ENCODE measurements at regions not wholly inside any gene's neighbourhood (a gene's known extent, or its start where the extent isn't known, plus 50 kb on each side); places are given as distances from the start of the nearest gene placed in this dataset.

DNA sequence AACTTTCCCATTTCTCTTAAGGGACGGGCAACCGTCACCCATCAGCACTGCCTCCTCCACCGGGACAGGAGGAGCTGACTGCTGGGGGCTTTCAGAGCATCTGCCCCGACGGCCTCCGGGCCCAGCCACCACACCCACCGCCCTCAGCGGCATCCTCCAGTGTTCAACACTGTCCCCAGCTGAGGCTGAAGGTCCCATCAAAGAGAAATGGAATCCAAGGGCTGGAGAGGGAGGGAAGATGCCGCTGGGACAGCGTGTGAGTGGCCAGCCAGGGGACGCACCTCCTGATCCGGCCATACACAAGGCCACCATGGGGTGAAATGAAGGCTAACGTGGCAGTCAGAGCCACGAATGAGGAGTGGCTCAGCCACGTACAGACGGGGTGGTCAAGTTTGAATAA is 153.6 kb upstream of the PPP2R2D start:
- DNase-seq (ENCODE audit: low read depth): no peak

DNA sequence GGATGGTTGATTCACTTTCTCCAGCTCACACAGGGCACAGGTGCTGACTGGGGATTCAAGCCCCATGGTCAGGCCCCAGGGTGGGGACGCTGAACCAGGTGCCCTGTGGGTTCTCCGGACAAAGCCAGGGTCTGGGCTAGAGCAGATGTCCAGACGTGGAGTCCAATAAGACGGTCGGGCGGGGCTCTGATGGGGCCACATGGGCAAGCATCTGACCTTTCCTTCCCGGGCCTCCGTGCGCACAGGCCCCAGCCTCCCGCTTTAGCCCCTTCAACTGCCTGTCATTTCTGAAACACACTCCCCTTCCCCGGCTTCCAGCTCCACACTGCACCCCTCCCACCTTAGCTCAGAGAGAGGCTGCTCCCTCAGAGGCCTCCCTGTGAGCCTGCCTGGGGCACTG is 153.0 kb upstream of the PPP2R2D start:
- no peak for DNase-seq (ENCODE audit: low read depth)

- no peak for DNase-seq (ENCODE audit: low read depth)
Observed at GRCh38 chr10:131748191-131748590, 152.6 kb upstream of the PPP2R2D start.

DNA sequence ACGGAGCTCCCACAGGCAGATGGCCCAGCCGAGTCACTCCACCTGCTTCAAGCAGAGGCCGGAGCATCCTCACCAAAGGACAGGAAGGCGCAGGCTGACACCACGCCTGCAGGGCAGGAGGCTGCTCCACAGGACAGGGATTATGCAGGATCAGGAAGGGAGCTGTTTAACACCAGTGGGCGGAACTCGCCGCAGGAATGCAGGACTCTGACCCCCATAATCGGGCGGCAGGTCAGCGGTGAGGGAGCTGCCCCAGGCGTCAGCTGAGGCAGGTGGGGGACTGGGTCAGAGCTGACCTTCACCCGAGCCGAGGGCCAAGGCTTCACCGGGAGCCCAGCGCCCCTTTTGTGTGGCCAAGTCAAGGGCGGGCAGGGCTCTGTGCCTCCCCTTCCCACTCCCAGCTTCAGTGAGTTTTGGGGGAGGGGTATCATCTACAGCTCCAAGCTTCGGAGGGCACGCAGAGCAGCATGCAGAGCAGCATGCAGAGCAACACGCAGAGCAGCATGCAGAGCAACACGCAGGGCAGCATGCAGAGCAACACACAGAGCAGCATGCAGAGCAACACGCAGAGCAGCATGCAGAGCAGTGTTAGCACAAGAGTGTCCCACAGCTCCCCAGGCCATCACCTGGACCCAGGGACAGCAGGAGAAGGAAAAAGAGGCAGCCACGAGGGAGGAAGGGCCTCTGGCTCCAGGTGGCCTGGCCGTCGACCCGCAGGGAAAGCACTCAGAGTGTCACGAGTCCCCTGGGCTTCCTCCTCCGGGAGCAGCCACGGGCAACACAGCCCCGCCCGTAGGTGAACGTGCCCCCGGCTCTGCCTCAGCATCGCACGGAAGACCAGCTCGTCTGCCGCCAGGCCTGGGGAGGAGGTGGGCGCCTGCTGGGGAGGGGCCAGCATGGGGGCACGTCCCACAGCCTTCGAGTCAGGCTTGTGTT is 151.7 kb upstream of the PPP2R2D start:
- DNase-seq (ENCODE audit: low read depth): no peak

- no peak for DNase-seq (ENCODE audit: low read depth)
Observed at GRCh38 chr10:131749767-131750142, 151.1 kb upstream of the PPP2R2D start.

DNA sequence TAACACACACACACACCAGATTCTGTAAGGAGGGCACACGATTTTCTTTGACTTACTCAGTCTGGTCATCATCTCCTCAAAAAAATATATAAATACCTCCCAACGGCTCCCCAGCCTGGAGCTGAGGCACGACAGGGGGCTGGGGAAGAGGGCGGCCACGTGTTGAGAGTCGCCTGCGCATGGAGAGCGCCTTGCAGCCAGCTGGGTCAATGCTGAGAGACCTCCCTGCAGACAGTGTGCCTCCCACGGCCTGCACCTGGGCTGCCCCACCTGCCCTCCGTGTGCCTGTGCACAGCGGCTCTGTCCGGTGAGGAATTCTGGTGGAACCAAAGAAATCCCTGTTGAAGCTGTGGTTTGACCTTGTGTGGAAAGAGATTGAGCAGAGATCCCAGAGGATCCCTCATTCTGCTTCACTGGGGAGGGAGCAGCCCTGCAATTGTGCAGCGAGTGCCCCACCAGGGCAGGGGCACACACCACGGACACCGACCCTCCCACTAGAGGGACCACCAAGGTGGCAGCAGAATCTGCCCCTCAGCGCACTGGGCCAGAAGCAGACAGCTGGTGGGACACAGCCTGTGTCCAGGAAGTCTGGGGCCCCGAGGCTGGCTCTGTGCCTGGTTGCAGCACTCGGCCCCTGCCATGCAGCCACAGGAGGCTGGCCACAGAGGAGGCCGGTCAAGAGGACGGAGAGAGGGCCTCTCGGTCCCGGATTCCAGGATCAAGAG is 150.5 kb upstream of the PPP2R2D start:
- no peak for DNase-seq (ENCODE audit: low read depth)

GRCh38 chr10:131750973-131751826 is 149.6 kb upstream of the PPP2R2D start:
- no peak for DNase-seq (ENCODE audit: low read depth)

GRCh38 chr10:131751827-131752775 is 148.7 kb upstream of the PPP2R2D start:
- no peak for DNase-seq (ENCODE audit: low read depth)

DNA sequence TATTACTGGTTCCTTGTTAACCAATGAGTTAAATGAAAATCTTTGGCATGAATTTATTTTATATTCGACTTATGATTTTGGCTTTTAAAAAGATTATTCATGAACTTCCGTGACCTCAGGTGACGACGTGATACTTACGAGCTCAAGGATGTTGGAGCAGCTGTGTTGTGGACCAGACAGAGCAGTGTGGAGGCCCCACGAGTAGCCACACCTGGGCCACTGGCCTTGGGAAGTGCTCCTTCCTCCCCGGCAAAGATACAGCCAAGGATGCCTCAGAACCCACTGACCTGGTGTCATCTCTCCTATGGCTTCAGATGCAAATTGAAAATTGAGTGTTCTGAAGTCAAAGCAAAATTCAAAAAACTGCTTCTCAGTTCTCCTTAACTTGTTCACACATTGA is 147.5 kb upstream of the PPP2R2D start:
- no peak for DNase-seq (ENCODE audit: low read depth)

- no peak for DNase-seq (ENCODE audit: low read depth)
Observed at GRCh38 chr10:131755200-131755599, 145.6 kb upstream of the PPP2R2D start.

DNA sequence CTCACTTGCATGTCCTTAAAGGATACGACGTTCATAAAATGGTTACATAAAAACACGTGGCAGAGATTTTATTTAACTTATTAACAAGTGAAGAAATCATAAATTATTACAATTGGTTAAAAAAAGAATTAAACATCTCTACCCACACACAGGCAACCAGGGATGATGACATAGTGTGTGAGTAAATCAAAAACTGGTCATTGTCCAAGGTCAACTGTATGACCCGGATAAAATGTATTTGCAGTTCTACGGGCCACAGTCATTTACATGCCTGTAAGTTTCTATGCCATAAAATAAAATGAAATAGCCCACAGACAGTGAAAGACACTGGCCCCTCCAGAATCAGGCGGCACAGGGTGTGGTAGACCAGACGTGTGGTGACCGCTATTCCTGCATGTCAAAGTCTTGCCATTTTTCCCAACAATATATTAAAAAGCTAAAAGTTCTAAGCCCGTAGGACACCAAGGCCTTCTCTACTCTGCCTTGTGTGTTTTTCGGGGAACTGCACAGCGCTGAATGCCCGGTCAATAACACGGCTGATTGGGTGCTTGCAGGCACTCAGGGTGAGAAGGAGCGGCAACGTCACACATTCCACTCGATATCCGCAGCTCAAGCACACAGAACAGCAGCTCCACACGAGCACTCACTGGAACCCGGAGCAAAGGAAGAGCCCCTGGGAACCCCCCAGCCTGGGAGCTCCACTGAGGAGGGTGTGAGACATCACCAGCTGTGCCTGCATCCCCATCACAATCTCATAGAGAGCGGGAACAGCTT is 143.3 kb upstream of the PPP2R2D start:
- no peak for DNase-seq (ENCODE audit: low read depth)

- no peak for DNase-seq (ENCODE audit: low read depth)
Observed at GRCh38 chr10:131758062-131758938, 142.5 kb upstream of the PPP2R2D start.

DNA sequence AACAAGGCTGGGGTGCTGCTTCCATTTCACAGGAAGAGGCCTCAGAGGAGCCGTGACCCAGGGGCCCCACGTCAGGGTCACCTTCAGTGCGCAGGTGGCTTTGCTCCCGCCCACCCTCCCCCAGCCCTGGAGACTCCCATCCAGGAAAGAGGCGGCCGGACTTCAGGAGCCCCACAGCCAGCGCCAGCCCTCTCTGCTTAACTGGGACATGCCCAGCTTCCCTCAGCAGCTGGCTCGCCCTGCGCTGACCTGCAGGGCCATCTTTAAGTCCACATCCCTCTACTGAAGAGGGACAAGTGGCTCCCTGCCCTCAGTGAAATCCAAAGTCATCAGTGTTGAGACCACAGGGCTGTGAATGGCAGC is 141.9 kb upstream of the PPP2R2D start:
- DNase-seq (ENCODE audit: low read depth): no peak

GRCh38 chr10:131759347-131759746 is 141.5 kb upstream of the PPP2R2D start:
- no peak for DNase-seq (ENCODE audit: low read depth)

DNA sequence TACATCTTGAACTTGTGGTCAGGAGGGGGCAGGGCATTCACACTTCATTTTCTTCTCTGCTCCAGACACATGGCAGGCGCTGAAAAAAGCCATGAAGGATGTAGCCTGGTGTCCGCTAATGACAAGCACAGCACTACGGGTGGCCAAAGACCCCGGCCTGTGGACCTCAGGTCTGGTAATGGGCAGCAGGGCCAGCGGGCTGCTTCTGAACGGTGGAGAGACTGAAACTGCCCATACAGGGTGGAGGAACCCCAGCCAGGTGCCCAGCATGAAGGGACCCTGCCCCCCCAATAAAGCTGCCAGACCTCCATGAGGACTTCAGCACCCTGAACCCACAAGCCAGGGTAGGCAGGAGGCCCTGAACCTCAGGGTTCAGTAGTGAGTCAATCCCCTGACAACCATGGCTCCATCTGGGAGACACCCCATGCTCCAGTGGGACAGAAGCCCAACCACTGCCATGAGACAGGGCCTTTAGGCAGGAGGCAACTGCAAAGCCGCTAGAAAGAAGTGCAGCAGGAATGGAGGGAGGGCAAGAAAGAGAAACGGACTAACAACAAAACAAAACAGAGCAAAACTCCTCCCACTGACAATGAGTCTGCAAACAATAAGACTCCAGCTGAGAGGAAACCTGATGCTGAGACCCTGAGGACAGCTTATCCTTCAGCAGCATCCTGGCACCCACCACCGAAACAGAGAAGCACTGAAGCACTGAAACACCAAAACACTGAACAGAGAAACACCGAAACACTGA is 140.2 kb upstream of the PPP2R2D start:
- DNase-seq (ENCODE audit: low read depth): no peak

DNA sequence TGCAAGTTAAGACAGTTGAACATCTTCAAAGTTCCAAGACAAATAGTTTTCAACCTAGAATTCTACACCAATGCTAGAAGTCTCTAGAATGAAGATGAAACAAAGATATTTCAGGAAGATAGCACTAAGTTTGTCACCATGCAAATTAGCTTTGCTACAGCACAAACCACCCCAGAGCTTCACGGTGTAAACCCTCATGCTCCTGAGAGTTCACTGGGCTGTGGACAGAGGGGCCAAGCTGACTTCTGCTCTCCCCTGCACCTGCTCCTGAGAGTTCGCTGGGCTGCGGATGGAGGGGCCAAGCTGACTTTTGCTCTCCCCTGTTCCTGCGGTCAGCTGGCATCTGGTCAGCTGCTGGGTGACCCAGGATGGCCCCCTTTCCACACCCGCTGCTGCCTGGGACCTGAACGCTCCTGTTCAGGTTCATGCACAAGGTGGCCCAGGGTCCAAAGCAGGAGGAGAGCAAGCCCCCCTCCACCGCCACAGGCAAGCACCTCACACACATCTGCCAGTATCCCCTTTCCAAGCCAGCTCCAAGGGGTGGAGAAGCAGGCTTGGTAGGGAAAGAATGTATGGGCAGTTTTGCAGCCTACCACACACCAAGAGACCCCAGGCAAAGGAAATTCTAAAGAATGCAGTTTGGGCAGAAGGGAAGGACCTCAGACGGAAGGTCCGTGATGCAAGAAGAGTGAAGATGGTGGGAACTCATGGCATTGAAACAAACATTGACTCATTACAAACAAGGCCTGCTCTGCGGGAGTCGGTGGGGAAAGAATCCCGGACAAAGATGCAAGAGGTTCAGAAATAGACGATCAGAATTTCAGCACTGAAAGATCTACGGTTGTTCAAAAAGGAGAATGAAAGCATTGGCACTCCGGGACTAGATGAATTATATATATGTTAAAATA is 137.8 kb upstream of the PPP2R2D start:
- DNase-seq (ENCODE audit: low read depth): no peak

- DNase-seq (ENCODE audit: low read depth): no peak
Observed at GRCh38 chr10:131764929-131765328, 135.9 kb upstream of the PPP2R2D start.
